GM18517 (cell line): ENCODE measurements at regions not wholly inside any gene's neighbourhood (a gene's known extent, or its start where the extent isn't known, plus 50 kb on each side); places are given as distances from the start of the nearest gene placed in this dataset.

Experiments used
- ATAC-seq: cut with Tn5 transposase; IDR thresholded peaks from one replicate; pipeline ENCODE4 v1.9.1; 2021; ENCODE audit warnings: mild to moderate bottlenecking, moderate library complexity; ENCODE audit not compliant: unreplicated experiment

DNA sequence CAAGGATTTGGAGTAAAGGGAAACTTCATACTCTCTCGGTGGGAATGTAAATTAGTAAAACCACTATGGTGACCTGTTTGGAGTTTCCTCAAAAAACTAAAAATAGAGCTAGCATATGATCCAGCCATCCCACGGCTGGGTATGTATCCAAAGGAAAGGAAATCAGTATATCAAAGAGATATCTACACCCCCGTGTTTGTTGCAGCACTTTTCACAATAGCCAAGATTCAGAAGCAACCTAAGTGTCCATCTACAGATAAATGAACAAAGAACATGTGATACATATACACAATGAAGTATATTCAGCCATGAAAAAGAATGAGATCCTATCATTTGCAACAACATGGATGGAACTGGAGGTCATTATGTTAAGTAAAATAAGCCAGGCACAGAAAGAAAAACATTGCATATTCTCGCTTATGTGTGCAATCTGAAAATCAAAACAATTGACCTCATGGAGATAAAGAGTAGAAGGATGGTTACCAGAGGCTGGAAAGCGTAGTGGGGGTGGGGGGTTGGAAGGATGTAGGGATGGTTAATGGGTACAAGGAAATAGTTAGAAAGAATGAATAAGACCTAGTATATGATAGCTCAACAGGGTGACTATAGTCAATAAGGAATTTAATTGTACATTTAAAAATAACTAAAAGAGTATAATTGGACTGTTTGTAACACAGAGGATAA, 468.0 kb downstream of the BCAT1 start:
- no peak for ATAC-seq

DNA sequence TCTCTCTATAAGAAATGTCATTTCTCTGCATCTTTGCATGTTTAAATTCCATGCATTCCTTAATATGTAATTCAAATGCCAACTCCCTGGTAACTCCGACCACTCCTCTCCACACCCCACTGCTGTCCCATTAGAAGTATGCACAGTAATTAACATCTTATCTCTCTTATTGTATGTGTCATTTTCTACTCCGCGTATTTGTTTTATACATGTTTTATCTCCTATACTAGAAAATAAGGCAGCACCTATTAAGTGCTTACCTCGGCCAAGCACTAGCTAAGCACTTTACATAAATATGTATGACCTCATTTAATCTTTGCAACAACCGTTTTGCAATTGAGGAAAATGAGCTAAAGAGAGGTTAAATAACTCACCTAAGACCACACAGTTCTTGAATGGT, 469.8 kb downstream of the BCAT1 start:
- ATAC-seq = no peak

DNA sequence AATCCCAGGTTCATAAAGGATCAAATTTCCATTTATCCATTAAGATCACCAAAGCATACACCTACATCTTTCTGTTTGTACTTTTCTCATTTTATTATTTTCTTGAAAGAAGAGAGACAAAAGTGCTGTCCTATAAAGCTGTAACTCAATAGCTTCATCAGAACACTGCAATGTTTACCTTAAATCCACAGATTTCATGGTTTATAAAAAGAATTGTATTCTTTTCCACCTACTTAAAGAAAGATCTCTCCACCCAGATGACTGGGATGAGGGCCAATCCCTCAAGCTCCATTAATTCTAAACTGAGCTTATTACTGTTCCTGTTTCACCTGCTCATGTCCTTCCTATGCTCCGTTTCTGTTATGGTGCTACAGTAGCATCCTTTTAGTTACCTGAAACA, 470.6 kb downstream of the BCAT1 start:
- ATAC-seq = no peak

DNA sequence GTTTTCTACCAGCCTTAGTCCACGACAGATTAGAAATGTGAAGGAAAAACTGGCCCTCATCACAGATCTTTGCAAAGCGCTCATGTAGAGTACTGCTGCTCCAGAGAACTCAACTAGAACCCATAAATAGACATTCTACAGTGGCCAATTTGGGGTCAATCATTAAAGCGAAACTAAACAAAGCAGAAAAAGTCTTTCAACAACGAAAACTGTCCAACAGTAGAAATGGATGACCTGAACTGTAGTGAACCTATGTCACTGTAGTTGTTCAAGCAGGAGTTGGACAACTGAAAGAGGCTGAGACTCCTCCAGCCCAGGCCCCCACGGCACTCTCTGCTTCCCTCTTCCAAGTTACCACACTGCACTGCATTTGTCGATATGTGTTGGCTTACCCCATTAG, 472.6 kb downstream of the BCAT1 start:
- ATAC-seq = no peak

DNA sequence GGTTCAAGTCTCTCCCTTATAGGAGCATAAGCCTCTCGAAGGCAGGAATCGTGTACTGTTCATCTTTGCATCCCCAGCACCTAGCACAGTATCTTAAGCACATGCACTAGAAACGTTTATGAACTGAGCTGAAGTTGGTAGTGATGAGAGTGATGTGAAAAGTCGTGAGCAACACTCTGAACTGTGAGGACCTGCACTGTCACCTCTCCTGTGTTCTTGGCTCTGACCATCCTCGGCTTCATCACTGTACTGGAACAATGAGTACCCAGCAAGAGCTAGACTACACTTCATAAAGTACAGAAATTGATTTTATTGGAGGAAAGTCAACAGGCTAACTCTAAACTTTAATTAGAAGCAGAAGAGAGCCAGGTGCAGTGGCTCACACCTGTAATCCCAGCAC, 473.6 kb downstream of the BCAT1 start:
- no peak for ATAC-seq

DNA sequence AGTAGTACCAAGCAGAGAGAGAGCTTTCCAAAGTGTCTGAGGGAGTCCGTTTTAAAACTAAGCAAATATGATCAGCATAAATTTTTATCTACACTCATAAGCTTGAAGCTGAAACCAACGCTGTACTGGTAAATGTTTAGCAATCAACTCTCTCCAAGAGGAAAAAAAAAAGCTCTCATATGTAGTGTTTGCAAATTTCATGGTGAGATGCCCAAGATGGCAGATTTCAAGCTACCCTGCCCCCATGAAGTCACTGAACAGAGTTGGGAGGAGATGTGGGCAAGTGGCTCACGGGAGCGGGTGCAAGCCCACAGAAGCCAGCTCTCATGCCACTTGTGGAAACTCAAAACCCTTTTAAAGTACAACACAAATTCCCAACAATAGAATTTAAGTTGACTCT, 475.8 kb downstream of the BCAT1 start:
- no peak for ATAC-seq

DNA sequence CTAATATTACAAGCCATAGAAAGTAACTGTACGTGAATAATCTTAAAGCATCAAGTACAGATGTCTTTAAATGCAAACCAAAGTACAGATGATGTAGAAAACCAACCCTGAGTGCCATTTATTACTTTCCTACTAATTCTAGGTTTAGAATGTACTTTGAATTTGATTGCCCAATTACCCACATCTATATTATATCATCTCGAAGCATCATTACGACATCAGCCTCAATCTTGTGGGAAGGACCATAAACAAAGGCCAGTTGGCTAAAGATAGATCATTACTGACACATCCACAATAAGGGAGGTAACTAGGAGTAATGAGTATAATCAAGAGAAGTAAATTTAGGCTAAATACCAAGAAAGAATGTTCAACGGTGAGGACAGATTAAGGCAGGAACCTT, 478.9 kb downstream of the BCAT1 start:
- ATAC-seq = no peak

DNA sequence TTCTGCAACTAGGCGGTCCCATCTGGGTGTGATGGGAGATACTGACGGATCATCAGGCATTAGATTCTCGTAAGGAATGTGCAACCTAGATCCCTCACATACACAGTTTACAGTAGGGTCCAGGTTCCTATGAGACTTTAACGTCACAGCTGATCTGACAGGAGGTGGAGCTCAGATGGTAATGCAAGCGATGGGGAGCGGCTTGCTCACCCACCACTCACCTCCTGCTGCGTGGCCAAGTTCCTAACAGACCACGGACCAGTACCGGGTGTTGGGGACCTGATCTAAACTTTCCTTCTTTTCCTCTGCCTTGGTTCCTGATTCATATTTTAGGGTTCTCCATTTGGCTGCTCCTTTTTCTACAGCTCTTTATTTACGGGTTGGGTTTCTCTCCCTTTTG, 479.8 kb downstream of the BCAT1 start:
- ATAC-seq = no peak

DNA sequence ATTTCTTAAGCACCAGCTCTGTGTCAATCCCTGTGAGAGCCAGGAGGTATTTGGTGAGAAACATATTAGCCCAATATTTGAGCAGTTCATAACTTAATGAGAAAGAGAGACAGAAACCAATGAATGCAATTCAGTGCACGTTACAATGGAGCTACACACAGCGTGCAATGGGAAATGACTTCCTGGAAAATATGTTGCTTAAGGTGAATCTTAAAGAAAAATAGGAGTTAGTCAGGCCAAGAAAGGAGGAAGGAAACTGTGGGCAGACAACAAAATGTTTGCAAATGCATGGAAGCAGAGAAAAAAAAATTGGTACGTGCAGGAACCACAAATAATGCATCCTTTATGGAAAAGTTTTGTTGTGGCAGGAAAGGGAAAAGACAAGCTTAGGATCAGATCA, 481.7 kb downstream of the BCAT1 start:
- no peak for ATAC-seq

DNA sequence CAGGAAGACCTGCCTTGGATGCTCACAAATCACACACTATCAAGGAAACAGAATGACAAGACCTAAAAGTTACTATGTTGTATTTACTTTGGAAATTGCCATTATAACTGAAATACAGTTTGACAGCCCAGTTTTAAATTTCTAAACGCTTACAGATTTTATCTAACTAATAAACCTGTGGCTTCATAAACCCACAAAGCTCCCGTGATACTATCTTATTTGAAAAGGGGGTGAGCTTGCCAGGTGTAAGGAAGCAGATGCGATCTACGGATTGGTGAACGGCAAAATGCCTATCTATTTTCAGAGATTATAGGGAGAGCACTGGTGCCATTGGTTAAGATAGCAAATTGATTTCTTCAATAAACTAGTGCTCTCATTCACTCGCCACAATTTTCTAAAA, 485.5 kb downstream of the BCAT1 start:
- ATAC-seq = no peak

DNA sequence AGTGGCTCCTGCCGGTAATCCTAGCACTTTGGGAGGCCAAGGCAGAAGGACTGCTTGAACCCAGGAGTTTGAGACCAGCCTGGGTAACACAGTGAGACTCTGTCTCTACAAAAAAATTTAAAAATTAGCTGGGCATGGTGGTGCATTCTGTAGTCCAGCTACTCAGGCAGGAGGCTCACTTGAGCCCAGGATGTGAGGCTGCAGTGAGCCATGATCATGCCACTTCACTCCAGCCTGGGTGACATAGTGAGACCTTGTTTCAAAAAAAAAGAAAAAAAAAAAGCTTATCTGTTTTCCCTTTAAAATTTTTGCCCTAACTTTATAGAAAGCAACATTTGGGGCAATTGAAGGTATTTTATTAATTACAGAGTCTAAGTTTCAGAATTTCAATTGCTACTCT, 486.0 kb downstream of the BCAT1 start:
- no peak for ATAC-seq

DNA sequence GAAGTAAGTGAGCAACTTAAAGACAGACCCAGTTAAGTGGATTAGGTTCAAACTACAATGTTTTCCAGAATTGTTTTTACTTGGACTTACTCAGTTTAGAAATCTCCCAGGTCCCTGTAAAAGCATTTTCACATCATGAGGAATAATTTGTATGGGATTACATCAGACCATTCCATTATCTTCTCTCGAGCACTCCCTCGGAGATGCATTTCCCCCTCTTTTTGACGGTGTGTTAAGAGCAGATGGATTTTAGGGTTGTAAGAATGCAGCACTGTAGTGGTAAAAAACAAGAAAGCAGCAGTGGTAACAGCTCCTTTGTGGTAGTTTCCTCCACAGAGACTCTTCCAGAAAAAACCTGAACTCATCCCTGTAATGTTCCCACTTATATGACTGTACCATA, 488.4 kb downstream of the BCAT1 start:
- no peak for ATAC-seq

DNA sequence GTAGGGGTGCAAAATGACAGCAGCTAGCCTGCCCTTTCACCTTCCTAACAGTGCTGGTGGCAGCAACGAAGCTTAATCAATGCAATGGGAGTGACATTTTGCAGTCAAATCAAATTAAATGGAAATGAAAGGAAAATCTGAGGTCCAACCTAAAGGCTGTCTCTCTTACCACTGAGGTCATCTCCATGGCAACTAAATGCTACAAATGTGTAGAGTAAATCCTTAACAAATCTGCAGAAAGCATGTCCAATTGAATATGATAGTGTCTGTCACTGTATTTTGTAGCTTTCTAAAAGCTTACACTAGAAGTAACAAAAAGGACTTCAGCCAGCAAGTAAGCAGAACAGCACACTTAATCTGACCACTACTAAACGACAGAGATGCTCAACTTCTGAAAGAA, 488.8 kb downstream of the BCAT1 start:
- no peak for ATAC-seq

DNA sequence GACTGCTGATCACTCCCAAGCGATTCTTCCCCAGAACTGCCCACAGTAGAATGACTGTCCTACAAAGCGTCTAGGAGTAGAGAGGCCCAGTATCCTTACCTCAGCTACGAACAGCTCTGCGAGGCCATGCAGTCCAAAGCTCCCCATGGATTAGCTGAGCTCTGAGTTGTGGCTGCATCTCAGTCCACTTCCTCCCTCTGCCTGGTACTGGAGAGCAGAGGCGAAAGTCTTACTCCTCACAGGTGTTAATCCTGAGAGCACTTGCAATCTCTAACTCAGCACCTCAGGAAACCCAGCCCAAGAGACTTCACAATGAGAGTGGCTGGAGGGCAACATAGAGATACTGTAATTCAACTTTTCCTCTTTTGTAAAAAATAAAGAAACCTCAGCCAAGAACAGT, 493.1 kb downstream of the BCAT1 start:
- no peak for ATAC-seq

DNA sequence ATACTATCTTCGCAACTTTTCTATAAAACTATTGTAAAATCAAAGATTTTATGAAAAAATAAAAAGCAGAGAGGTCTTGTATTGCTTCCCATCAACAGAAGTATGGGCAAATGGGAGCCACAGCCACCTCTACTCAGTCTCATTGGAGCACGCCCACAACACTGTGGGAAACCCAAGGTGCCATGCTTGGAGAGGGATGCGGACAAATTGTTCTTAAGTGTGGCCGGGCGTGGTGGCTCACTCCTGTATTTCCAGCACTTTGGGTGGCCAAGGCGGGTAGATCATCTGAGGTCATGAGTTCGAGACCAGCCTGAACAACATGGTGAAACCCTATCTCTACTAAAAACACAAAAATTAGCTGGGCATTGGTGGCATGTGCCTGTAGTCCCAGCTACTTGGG, 498.2 kb upstream of the SOX5 start:
- no peak for ATAC-seq

DNA sequence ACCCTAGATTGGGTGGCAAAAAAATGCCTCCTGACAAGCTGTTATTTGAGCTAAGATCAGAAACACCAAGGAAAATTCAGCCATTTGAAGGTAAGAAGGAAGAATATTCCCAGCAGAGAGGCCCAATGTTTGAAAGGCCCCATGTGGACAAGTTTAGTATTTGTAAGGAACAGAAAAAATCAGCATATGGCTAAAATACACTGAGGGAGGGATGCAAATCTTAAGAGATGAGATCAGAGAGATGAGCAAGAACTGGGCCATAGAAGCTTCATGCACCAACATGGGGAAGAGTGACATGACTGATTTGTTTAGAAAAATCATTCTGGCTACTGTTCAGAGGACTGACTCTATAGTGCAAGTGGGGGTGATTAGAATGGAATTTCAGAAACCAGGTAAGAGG, 496.8 kb upstream of the SOX5 start:
- no peak for ATAC-seq

DNA sequence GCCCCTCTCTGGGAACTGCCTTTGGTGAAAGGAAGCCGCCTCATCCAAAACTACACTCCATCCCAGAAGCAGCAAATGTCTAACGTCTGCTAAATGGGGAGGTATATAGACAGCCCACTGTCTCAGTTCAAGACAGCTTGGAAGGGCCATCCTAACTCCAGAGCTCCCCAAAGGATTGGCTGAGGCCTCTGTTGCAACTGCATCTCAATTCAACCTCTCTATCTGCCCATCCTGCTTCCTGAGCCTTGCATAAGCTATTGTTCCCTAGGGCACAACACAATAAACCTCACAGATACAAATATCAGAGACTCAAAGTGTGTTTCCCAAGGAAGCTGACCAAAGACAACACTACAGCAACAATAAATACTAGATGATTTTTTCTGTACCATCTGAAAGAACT, 495.2 kb upstream of the SOX5 start:
- no peak for ATAC-seq

DNA sequence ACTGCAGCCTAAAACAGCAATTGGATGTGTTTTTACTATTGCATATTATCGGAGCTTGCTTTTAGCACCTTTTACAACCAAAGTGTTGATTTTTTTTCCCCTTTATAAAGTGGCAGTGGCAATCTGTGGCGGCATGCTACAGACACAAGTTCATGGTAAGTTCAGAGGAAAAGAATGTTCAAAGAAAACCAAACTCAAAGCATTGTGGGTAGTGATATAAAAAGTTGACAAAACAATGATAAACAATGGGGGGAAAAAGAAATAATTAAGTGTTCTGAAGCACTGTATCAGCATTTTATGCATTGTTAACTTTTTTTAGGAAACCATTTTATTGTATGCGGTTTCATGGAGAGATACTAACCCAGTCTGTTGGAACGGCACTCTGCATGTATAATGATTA, 492.0 kb upstream of the SOX5 start:
- no peak for ATAC-seq

DNA sequence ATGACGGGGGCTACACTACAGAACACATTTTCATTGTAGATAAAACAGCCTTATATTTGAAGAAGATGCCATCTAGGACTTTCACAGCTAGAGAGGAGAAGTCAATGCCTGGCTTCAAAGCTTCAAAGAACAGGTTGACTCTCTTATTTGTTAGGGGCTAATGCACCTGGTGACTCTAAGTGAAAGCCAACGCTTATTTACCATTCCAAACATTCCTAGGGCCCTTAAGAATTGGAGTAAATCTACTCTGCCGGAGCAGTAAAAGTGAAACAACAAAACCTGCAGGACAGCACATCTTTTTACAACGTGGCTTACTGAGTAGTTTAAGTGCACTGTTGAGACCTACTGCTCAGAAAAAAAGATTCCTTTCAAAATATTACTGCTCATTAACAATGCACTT, 487.2 kb upstream of the SOX5 start:
- ATAC-seq = no peak

DNA sequence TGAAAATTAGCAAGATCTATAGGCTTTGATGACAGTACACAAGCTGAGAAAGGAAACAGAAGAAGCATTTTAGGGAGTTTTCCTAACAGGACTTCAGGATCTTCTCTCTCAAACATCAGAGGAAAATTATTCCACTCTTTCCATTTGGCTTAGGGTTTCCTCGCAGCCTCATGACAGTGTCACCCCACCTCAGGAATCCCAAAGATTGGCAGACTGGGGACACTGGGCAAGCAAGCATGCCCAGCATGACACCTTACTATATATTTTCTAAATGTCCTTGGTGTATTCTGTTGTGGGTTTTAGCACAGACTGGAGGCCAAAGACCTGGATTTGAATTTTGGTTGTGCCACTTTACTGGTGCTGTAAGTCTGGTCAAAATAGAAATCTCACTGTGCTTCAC, 482.4 kb upstream of the SOX5 start:
- ATAC-seq = no peak

DNA sequence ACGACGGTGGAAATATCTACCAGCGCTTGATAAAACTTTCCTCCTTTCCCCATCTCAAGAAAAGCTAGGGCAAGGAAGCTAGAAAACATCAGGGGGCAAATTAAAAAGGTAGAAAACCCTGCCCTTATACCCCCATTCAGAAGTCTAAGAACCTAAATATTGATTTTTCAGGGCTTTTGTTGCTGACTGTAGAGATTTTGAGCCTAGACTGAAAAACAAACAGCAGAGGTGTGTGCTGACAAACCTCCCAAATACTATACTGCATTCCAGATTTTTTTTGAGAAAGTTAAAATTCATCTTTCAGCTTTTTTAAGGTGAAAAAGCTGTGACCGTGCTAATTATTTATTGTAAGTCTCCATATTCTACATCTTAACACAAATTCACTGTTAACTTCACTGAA, 478.3 kb upstream of the SOX5 start:
- ATAC-seq = no peak

DNA sequence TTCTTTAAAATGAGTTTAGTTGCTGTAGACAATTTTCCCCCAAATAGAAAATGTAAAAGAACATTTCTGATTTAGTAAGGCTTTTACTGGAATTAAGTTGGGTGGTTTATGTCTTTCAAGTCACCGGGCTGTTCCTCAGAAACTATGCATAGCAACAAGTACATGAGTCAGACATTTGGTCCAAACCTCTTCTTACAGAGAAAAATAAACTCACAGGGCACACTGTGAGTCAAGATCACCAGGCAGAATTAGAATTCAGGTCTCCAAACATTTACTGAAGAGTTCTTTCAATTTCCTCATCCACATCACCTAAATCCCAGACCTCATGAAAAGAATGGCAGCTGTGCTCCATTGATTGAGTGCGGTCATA, 476.1 kb upstream of the SOX5 start:
- ATAC-seq = no peak

DNA sequence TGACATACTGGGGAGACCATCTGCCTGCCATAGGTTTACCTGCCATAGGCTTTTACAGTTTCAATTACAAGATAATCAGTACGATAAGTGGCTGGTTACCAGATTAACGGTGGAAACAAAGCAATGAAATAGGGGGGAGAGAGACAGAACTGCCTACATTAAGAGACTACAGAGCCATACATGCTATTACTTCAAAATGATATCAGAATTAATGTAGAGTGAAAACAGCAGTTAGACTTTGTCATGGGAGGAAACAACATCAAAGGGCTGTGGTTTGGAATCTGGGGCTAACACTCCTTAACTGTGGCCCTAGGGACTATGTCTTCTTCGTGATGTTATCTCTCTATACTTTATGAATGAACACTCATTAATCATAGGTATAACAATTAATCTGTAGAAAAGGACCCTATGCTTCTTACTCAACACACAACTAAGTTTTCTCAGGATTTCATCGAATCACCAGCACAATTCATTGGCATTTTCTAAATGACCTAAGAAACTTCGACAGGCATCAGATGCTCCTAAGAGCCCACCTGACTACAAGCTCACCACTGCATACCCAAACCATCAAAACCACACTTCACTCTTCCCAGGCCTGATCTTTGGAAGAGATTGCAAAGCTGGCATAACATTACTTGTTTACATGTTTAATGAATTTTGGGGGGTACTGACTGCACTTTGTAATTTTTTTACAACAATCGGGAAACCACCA, 475.6 kb upstream of the SOX5 start:
- ATAC-seq = no peak
